AG10803 (cell line): ENCODE measurements at regions not wholly inside any gene's neighbourhood (a gene's known extent, or its start where the extent isn't known, plus 50 kb on each side); places are given as distances from the start of the nearest gene placed in this dataset.

Experiments
- DNase-seq: peaks from one replicate; pipeline ENCODE4 v3.0.0; 2010; ENCODE audit warnings: low read depth
- H3K4me3 ChIP-seq: 2 replicates; pipeline ENCODE4 v1.5.1; 2011; ENCODE audit warnings: mild to moderate bottlenecking, low read length, control low read depth
- CTCF ChIP-seq: conservative IDR thresholded peaks from 2 replicates; pipeline ENCODE4 v1.5.1; 2011; ENCODE audit warnings: mild to moderate bottlenecking, low read length, control low read depth, inconsistent platforms

- TF ChIP-seq CTCF, result no peak
- no peak for DNase-seq
- no peak overlapping the region for H3K4me3 ChIP-seq
Observed at GRCh38 chr5:87940775-87941174, 327.9 kb downstream of the TMEM161B start.

- H3K4me3 ChIP-seq, result no peak overlapping the region
- no peak for TF ChIP-seq CTCF
- no peak for DNase-seq
Observed at GRCh38 chr5:87936667-87937066, 332.0 kb downstream of the TMEM161B start.

GRCh38 chr5:87924436-87924835 lies 344.2 kb downstream of the TMEM161B start:
- no peak overlapping the region for H3K4me3 ChIP-seq
- no peak for DNase-seq
- TF ChIP-seq CTCF, result no peak

GRCh38 chr5:87916320-87916719 lies 352.3 kb downstream of the TMEM161B start:
- no peak for TF ChIP-seq CTCF

GRCh38 chr5:87912419-87912818 lies 356.2 kb downstream of the TMEM161B start:
- no peak overlapping the region for H3K4me3 ChIP-seq
- TF ChIP-seq CTCF, result no peak
- no peak for DNase-seq

More at GRCh38 chr5:87916320-87916719, 352.3 kb downstream of the TMEM161B start:
- no peak overlapping the region for H3K4me3 ChIP-seq
- no peak for DNase-seq

- TF ChIP-seq CTCF, result no peak
- no peak for DNase-seq
- no peak overlapping the region for H3K4me3 ChIP-seq
Observed at GRCh38 chr5:87909382-87909781, 359.3 kb downstream of the TMEM161B start.

- DNase-seq, result no peak
- TF ChIP-seq CTCF, result no peak
- H3K4me3 ChIP-seq, result no peak overlapping the region
Observed at GRCh38 chr5:87906962-87907361, 361.7 kb downstream of the TMEM161B start.
